ENCODE measurements at regions not wholly inside any gene's neighbourhood (a gene's known extent, or its start where the extent isn't known, plus 50 kb on each side); places are given as distances from the start of the nearest gene placed in this dataset.

GRCh38 chr10:128268015-128268722 is 141.9 kb upstream of the MKI67 start:
- no peaks in the 10 kb centered on the region for H3K9me3 ChIP-seq
- H3K27me3 ChIP-seq: peaks cover 0 to 4% of the 10 kb centered on the region in 2 donors
- WGBS (ENCODE audit: insufficient coverage, low coverage, low lambda C conversion rate, missing lambda C conversion rate): 13% methylated on average over 3 of the region's 25 CpGs
- no peak overlapping the region for H3K27ac ChIP-seq
- peak in 2 of 4 donors; percentile 22 to 31 for ATAC-seq
- no peak for DNase-seq
- H3K4me1 ChIP-seq: no peaks in the 10 kb centered on the region
- H3K4me3 ChIP-seq: no peak overlapping the region
- H3K36me3 ChIP-seq: no peaks in the 10 kb centered on the region
- TF ChIP-seq CTCF (IDR thresholded peaks at IDR 0.05) (peak; percentile 12 to 41 (median 32)), POLR2A (IDR thresholded peaks at IDR 0.05) (no peak)
- intact Hi-C loops (cut with DNase I): loop anchor here in 1 of 2 donors (10.0 kb wide), 1 partner anchor 257 kb away; no protein-coding TSS in a partner anchor

GRCh38 chr10:128274938-128275337 is 148.7 kb upstream of the MKI67 start:
- Histone ChIP-seq H3K4me1 (no peaks in the 10 kb centered on the region), H3K36me3 (no peaks in the 10 kb centered on the region), H3K27ac (no peak overlapping the region), H3K4me3 (no peak overlapping the region), H3K9me3 (no peaks in the 10 kb centered on the region), H3K27me3 (no peaks in the 10 kb centered on the region)
- TF ChIP-seq POLR2A (IDR thresholded peaks at IDR 0.05) (no peak), CTCF (IDR thresholded peaks at IDR 0.05) (no peak)
- 37% methylated on average over 10 of the region's 10 CpGs for WGBS (ENCODE audit: insufficient coverage, low coverage, low lambda C conversion rate, missing lambda C conversion rate)
- DNase-seq (no peak), ATAC-seq (peak in 3 of 4 donors; percentile 14 to 28 (median 19))
- intact Hi-C loops (cut with DNase I): no loop called here

GRCh38 chr10:128275388-128276177 is 149.4 kb upstream of the MKI67 start:
- no peak for DNase-seq
- ATAC-seq: no peak
- WGBS (ENCODE audit: insufficient coverage, low coverage, low lambda C conversion rate, missing lambda C conversion rate): 42% methylated on average over 19 of the region's 19 CpGs

GRCh38 chr10:128277267-128277840 is 151.1 kb upstream of the MKI67 start:
- no peaks in the 10 kb centered on the region for H3K27me3 ChIP-seq
- intact Hi-C loops (cut with DNase I): no loop called here
- 48% methylated on average over 8 of the region's 8 CpGs for WGBS (ENCODE audit: insufficient coverage, low coverage, low lambda C conversion rate, missing lambda C conversion rate)

More at GRCh38 chr10:128275388-128276177, 149.4 kb upstream of the MKI67 start:
- Histone ChIP-seq H3K4me3 (no peak overlapping the region), H3K27ac (no peak overlapping the region), H3K4me1 (no peaks in the 10 kb centered on the region), H3K27me3 (no peaks in the 10 kb centered on the region), H3K36me3 (no peaks in the 10 kb centered on the region), H3K9me3 (no peaks in the 10 kb centered on the region)
- intact Hi-C loops (cut with DNase I): no loop called here
- TF ChIP-seq CTCF (IDR thresholded peaks at IDR 0.05) (no peak), POLR2A (IDR thresholded peaks at IDR 0.05) (no peak)

More at GRCh38 chr10:128277267-128277840, 151.1 kb upstream of the MKI67 start:
- TF ChIP-seq CTCF (IDR thresholded peaks at IDR 0.05) (no peak), POLR2A (IDR thresholded peaks at IDR 0.05) (no peak)
- no peaks in the 10 kb centered on the region for H3K36me3 ChIP-seq
- no peaks in the 10 kb centered on the region for H3K9me3 ChIP-seq
- no peaks in the 10 kb centered on the region for H3K4me1 ChIP-seq
- H3K4me3 ChIP-seq: no peak overlapping the region
- ATAC-seq (no peak), DNase-seq (no peak)
- no peak overlapping the region for H3K27ac ChIP-seq
